ENCODE measurements at regions not wholly inside any gene's neighbourhood (a gene's known extent, or its start where the extent isn't known, plus 50 kb on each side); places are given as distances from the start of the nearest gene placed in this dataset.

DNA sequence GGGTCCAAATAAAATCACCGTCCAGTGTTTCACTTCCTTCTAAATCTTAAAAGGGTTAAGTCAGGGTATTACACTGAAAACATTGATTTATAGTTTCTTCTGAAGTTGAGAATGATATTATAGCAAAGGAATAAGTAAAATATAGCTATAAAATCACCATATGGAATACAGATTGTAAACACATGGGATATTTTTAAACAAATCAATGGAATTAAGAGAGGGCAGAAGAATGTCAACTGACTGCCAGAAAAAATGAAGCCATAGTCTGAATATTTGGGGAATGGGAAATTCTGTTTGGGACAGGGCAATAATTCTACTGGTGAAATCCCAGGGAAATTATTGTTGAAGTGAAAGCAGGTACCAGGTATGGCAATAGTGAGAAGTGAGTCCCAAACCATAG, 664.6 kb downstream of the NCAM2 start:
- TF ChIP-seq CTCF (IDR thresholded peaks at IDR 0.05) = no peak
- no peak for TF ChIP-seq POLR2A (IDR thresholded peaks at IDR 0.05)

Data from right lobe of liver (tissue), 4 donors.